Caco-2 (cell line): ENCODE measurements at regions not wholly inside any gene's neighbourhood (a gene's known extent, or its start where the extent isn't known, plus 50 kb on each side); places are given as distances from the start of the nearest gene placed in this dataset.

Experiments used
- BruUV-seq: library from RNA; stranded (reverse); fragments of 400-500 nt; replicated peaks from 2 replicates; lab custom pipeline; 2021; lab: Mats Ljungman, UMichigan
- CTCF ChIA-PET: fragments of 300-600 bp; sonication (Branson Sonifier 250); formaldehyde crosslinking; loops from one replicate; lab custom pipeline; 2022; ENCODE audit warnings: antibody characterized with exemption; lab: Charles Lee
- POLR2A ChIA-PET: fragments of 300-600 bp; sonication (Branson Sonifier 250); formaldehyde crosslinking; loops from one replicate; lab custom pipeline; 2022; ENCODE audit warnings: antibody characterized with exemption; lab: Charles Lee
- DNase-seq, 2 experiments: peaks; one replicate each; pipeline versions ENCODE4 v3.0.0 to v3.0.0-alpha.2; 2020 to 2022
- H3K27me3 ChIP-seq: replicated peaks from 2 replicates; pipeline ENCODE4 v1.6.0; 2011; ENCODE audit warnings: low read length; ENCODE audit not compliant: control insufficient read depth, insufficient read depth
- H3K36me3 ChIP-seq: 2 replicates; pipeline ENCODE4 v1.5.1; 2011; ENCODE audit warnings: low read length; ENCODE audit not compliant: control insufficient read depth, insufficient read depth
- H3K4me1 ChIP-seq: fragments of 250-450 bp; sonication (Bioruptor Pico); 2 replicates; pipeline ENCODE4 v1.5.1; 2020; ENCODE audit warnings: mild to moderate bottlenecking
- H3K4me3 ChIP-seq: 2 replicates; pipeline ENCODE4 v1.5.1; 2011; ENCODE audit warnings: low read depth, mild to moderate bottlenecking, control low read depth, low read length
- H3K9me3 ChIP-seq: fragments of 250-450 bp; sonication (Bioruptor Pico); 2 replicates; pipeline ENCODE4 v1.5.1; 2020; ENCODE audit warnings: mild to moderate bottlenecking, moderate library complexity
- H3K27ac Mint-ChIP-seq: one replicate; pipeline ENCODE4 v1.8.0; 2022; ENCODE audit warnings: mixed read lengths; ENCODE audit not compliant: unreplicated experiment
- H3K27me3 Mint-ChIP-seq: one replicate; pipeline ENCODE4 v1.8.0; 2022; ENCODE audit warnings: mixed read lengths; ENCODE audit not compliant: insufficient read depth, unreplicated experiment
- H3K36me3 Mint-ChIP-seq: one replicate; pipeline ENCODE4 v1.8.0; 2022; ENCODE audit warnings: mild to moderate bottlenecking, mixed read lengths; ENCODE audit not compliant: insufficient read depth, unreplicated experiment
- H3K4me1 Mint-ChIP-seq: one replicate; pipeline ENCODE4 v1.8.0; 2022; ENCODE audit warnings: low read depth, mixed read lengths; ENCODE audit not compliant: unreplicated experiment
- H3K4me3 Mint-ChIP-seq: one replicate; pipeline ENCODE4 v1.8.0; 2022; ENCODE audit warnings: mild to moderate bottlenecking, moderate library complexity, mixed read lengths; ENCODE audit not compliant: unreplicated experiment
- H3K9me3 Mint-ChIP-seq: one replicate; pipeline ENCODE4 v1.8.0; 2022; ENCODE audit warnings: mixed read lengths; ENCODE audit not compliant: unreplicated experiment
- intact Hi-C: fragments of 100-400 bp; cut with micrococcal nuclease; formaldehyde crosslinking; loops from one replicate; pipeline ENCODE4 v1.10.0; 2022; ENCODE audit not compliant: unreplicated experiment
- TF ChIP-seq, protein P1 (sequence below), 2 experiments: fragments of 200-600 bp in 1 of 2; IDR thresholded peaks; 1 replicate in 1 of 2; 2 replicates in 1 of 2; pipeline versions ENCODE4 v1.5.1 to v1.8.0; 2011 to 2022; ENCODE audit warnings: antibody characterized with exemption in 1 of 2, control low read depth in 1 of 2, inconsistent platforms in 1 of 2, low read depth in 1 of 2, low read length in 1 of 2, mild to moderate bottlenecking in 1 of 2, moderate library complexity in 1 of 2; ENCODE audit not compliant: insufficient read depth in 1 of 2, severe bottlenecking in 1 of 2, unreplicated experiment in 1 of 2

DNA sequence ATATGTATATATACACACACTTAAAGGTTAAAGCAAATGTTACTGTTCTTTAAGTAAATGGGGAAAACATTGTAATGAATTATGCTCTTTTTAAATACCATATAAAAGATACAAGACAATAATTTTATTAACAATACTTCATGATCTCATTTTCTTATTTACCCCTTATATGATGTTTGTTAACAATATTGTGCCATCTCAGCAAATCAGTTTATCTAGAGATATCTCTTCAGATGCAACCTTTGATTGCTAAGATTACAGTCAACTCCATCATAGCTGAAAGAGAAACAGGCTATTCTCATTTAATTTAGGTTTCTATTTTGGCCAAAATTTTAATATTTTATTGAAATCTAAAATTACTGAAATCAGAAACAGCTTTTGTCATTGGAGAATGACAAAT, 197.9 kb downstream of the CALCRL start:
- no peaks in the 10 kb centered on the region for H3K36me3 Mint-ChIP-seq
- CTCF ChIA-PET, result no interaction called here
- Histone ChIP-seq H3K4me3 (no peak overlapping the region), H3K36me3 (no peaks in the 10 kb centered on the region), H3K4me1 (no peaks in the 10 kb centered on the region), H3K27me3 (no peaks in the 10 kb centered on the region), H3K9me3 (no peaks in the 10 kb centered on the region)
- H3K27me3 Mint-ChIP-seq, result no peaks in the 10 kb centered on the region
- BruUV-seq, result no TSS peak
- TF ChIP-seq, protein P1, sequence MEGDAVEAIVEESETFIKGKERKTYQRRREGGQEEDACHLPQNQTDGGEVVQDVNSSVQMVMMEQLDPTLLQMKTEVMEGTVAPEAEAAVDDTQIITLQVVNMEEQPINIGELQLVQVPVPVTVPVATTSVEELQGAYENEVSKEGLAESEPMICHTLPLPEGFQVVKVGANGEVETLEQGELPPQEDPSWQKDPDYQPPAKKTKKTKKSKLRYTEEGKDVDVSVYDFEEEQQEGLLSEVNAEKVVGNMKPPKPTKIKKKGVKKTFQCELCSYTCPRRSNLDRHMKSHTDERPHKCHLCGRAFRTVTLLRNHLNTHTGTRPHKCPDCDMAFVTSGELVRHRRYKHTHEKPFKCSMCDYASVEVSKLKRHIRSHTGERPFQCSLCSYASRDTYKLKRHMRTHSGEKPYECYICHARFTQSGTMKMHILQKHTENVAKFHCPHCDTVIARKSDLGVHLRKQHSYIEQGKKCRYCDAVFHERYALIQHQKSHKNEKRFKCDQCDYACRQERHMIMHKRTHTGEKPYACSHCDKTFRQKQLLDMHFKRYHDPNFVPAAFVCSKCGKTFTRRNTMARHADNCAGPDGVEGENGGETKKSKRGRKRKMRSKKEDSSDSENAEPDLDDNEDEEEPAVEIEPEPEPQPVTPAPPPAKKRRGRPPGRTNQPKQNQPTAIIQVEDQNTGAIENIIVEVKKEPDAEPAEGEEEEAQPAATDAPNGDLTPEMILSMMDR (IDR thresholded peaks at IDR 0.05; ENCODE audit: insufficient read depth in 1 of 2, low read depth in 1 of 2, low read length in 1 of 2, severe bottlenecking in 1 of 2, unreplicated experiment in 1 of 2), result no peak
- intact Hi-C loops, result no loop called here
- no peak overlapping the region for H3K27ac Mint-ChIP-seq
- POLR2A ChIA-PET, result no interaction called here
- H3K4me1 Mint-ChIP-seq, result no peaks in the 10 kb centered on the region
- no peak for DNase-seq
- H3K9me3 Mint-ChIP-seq, result no peaks in the 10 kb centered on the region
- no peak overlapping the region for H3K4me3 Mint-ChIP-seq

DNA sequence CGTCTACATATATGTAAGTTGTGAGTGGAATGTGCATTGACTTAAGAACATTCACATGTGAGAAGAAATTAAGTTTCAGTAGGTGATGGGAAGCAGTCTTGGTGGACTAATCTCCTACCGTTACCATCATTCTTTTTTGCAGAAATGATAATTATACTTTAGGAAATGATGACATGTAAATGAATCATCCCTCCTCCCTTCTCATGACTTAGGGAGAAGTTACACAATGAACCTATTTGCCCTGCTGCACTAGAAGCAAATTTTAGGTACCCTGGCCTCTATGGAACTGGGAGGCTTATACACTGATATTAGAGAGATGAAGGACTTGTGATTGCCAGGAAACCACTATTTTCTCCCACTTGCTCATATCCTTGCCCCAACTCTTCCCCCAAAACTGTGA, 214.2 kb downstream of the CALCRL start:
- DNase-seq, result no peak
- H3K4me1 ChIP-seq, result no peaks in the 10 kb centered on the region
- CTCF ChIA-PET, result no interaction called here
- TF ChIP-seq, protein P1 (IDR thresholded peaks at IDR 0.05; ENCODE audit: insufficient read depth in 1 of 2, low read depth in 1 of 2, low read length in 1 of 2, severe bottlenecking in 1 of 2, unreplicated experiment in 1 of 2), result no peak
- Mint-ChIP-seq H3K4me1 (no peaks in the 10 kb centered on the region), H3K36me3 (no peaks in the 10 kb centered on the region), H3K9me3 (no peaks in the 10 kb centered on the region), H3K27me3 (peaks cover 2% of the 10 kb centered on the region), H3K4me3 (no peak overlapping the region), H3K27ac (no peak overlapping the region)
- no peaks in the 10 kb centered on the region for H3K27me3 ChIP-seq
- H3K4me3 ChIP-seq, result no peak overlapping the region
- no peaks in the 10 kb centered on the region for H3K36me3 ChIP-seq
- intact Hi-C loops, result no loop called here
- POLR2A ChIA-PET, result no interaction called here
- H3K9me3 ChIP-seq, result no peaks in the 10 kb centered on the region
- BruUV-seq, result no TSS peak

DNA sequence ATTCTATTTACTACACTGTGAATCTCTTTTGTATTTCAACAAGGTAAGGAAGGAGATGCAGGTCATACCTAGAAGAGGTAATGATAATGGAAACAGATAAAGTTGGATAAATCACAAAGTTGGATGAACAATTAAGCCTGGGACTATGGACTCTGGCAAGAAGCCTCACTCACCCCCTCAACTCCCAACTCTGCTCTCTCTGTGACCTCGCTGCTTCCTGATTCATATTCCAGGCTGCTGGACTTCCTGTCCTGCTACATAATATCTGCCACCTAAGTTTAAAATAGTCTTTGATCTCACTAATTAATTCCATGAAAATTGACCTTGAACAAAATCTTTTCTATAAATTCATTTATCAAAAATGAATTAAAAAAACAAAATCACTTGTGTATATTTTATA, 215.3 kb downstream of the CALCRL start:
- CTCF ChIA-PET, result no interaction called here
- Mint-ChIP-seq H3K36me3 (no peaks in the 10 kb centered on the region), H3K27ac (no peak overlapping the region), H3K27me3 (peaks cover 2% of the 10 kb centered on the region), H3K4me1 (no peaks in the 10 kb centered on the region), H3K4me3 (no peak overlapping the region), H3K9me3 (no peaks in the 10 kb centered on the region)
- POLR2A ChIA-PET, result no interaction called here
- intact Hi-C loops, result no loop called here
- DNase-seq, result no peak
- no peaks in the 10 kb centered on the region for H3K36me3 ChIP-seq
- TF ChIP-seq, protein P1 (IDR thresholded peaks at IDR 0.05; ENCODE audit: insufficient read depth in 1 of 2, low read depth in 1 of 2, low read length in 1 of 2, severe bottlenecking in 1 of 2, unreplicated experiment in 1 of 2), result no peak
- no TSS peak for BruUV-seq
- H3K4me1 ChIP-seq, result no peaks in the 10 kb centered on the region
- no peaks in the 10 kb centered on the region for H3K9me3 ChIP-seq
- H3K27me3 ChIP-seq, result no peaks in the 10 kb centered on the region
- no peak overlapping the region for H3K4me3 ChIP-seq
